ENCODE measurements at regions not wholly inside any gene's neighbourhood (a gene's known extent, or its start where the extent isn't known, plus 50 kb on each side); places are given as distances from the start of the nearest gene placed in this dataset.

GRCh38 chr11:70490723-70491558 lies 92.6 kb downstream of the CTTN start:
- TF ChIP-seq CTCF (IDR thresholded peaks at IDR 0.05; ENCODE audit: poor library complexity) (no peak), EZH2 (IDR thresholded peaks at IDR 0.05; ENCODE audit: borderline replicate concordance) (no peak)
